HL-60 (cell line): ENCODE measurements at regions not wholly inside any gene's neighbourhood (a gene's known extent, or its start where the extent isn't known, plus 50 kb on each side); places are given as distances from the start of the nearest gene placed in this dataset.

Source experiments
- CTCF ChIP-seq: IDR thresholded peaks from one replicate; pipeline ENCODE4 v1.5.1; 2011; ENCODE audit warnings: low read length, control low read depth, inconsistent platforms; ENCODE audit not compliant: insufficient read depth
- POLR2AphosphoS5 ChIP-seq: IDR thresholded peaks from 2 replicates; pipeline ENCODE4 v1.6.1; 2012; ENCODE audit warnings: low read depth
- REST ChIP-seq: IDR thresholded peaks from 2 replicates; pipeline ENCODE4 v1.6.1; 2012; ENCODE audit warnings: low read depth; ENCODE audit not compliant: insufficient replicate concordance

DNA sequence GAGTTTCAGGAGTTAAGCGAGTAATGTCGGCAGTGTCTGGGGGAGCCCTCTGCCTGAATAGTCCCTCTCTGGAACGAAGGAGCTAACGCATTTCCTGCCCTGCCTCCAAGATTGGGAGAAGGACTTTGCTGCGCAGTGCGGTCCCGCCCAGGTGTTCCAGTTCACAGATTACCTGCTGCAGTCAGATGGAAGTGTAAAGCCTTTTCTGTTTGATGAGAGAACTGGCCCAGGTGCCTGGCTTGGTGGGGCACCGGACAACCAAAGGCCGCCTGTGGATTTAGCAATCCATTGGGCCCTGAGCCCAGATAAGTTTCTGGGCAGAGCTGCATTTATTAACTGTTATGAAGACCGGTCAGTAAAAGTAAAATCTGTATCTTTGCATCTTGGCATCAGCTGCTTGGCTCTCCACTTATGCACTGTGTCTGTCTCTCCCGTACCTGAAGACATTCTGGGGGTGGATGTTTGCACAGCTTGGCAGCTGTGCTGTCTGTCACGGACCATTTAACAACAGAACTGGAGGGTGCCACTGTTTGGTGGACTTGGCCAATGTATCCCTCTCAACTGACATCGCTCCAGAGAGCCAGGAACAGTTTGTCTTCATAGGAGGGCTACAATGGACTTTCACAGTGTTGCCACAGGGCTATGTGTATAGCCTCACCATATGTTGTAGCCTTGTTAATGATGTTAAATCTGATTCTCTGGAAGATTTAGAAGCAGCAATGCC lies 654.7 kb upstream of the ZWINT start:
- TF ChIP-seq CTCF (no peak), REST (no peak), POLR2AphosphoS5 (no peak)
